WERI-Rb-1 (cell line): ENCODE measurements at regions not wholly inside any gene's neighbourhood (a gene's known extent, or its start where the extent isn't known, plus 50 kb on each side); places are given as distances from the start of the nearest gene placed in this dataset.

ENCODE experiments used
- DNase-seq: peaks from one replicate; pipeline ENCODE4 v3.0.0-alpha.2; 2020
- H3K27ac ChIP-seq: fragments of 250-450 bp; sonication (Bioruptor Pico); 2 replicates; pipeline ENCODE4 v1.5.1; 2020; ENCODE audit warnings: mild to moderate bottlenecking, moderate library complexity
- H3K27me3 ChIP-seq: fragments of 250-450 bp; sonication (Bioruptor Pico); 2 replicates; pipeline ENCODE4 v1.5.1; 2021; ENCODE audit warnings: mild to moderate bottlenecking, low read depth, moderate library complexity; ENCODE audit not compliant: insufficient read depth, severe bottlenecking
- H3K36me3 ChIP-seq: fragments of 250-450 bp; sonication (Bioruptor Pico); 2 replicates; pipeline ENCODE4 v1.5.1; 2020; ENCODE audit warnings: mild to moderate bottlenecking, moderate library complexity
- H3K4me3 ChIP-seq: 2 replicates; pipeline ENCODE4 v1.5.1; 2011; ENCODE audit warnings: low read depth, mild to moderate bottlenecking, control low read depth, low read length
- H3K9me3 ChIP-seq: fragments of 250-450 bp; sonication (Bioruptor Pico); 2 replicates; pipeline ENCODE4 v1.5.1; 2021; ENCODE audit warnings: mild to moderate bottlenecking, moderate library complexity; ENCODE audit not compliant: severe bottlenecking
- CTCF ChIP-seq: IDR thresholded peaks from 2 replicates; pipeline ENCODE4 v1.5.1; 2011; ENCODE audit warnings: low read depth, mild to moderate bottlenecking, control low read depth, inconsistent platforms, low read length

GRCh38 chr18:41324020-41324791 lies 630.8 kb upstream of the PIK3C3 start:
- Histone ChIP-seq H3K4me3 (no peak overlapping the region), H3K27ac (no peak overlapping the region), H3K36me3 (no peaks in the 10 kb centered on the region), H3K27me3 (no peaks in the 10 kb centered on the region), H3K9me3 (no peaks in the 10 kb centered on the region)
- DNase-seq, result no peak
- TF ChIP-seq CTCF, result no peak

GRCh38 chr18:41323044-41323443 lies 632.0 kb upstream of the PIK3C3 start:
- DNase-seq, result no peak
- Histone ChIP-seq H3K9me3 (no peaks in the 10 kb centered on the region), H3K27me3 (no peaks in the 10 kb centered on the region), H3K27ac (no peak overlapping the region), H3K36me3 (no peaks in the 10 kb centered on the region), H3K4me3 (no peak overlapping the region)
- no peak for TF ChIP-seq CTCF

GRCh38 chr18:41320100-41320499 lies 634.9 kb upstream of the PIK3C3 start:
- Histone ChIP-seq H3K4me3 (no peak overlapping the region), H3K27me3 (no peaks in the 10 kb centered on the region), H3K9me3 (no peaks in the 10 kb centered on the region), H3K36me3 (no peaks in the 10 kb centered on the region), H3K27ac (no peak overlapping the region)
- no peak for TF ChIP-seq CTCF
- no peak for DNase-seq

GRCh38 chr18:41315134-41315533 lies 639.9 kb upstream of the PIK3C3 start:
- DNase-seq, result no peak
- H3K27ac ChIP-seq, result no peak overlapping the region
- H3K36me3 ChIP-seq, result no peaks in the 10 kb centered on the region
- TF ChIP-seq CTCF, result no peak
- no peaks in the 10 kb centered on the region for H3K27me3 ChIP-seq
- no peak overlapping the region for H3K4me3 ChIP-seq
- no peaks in the 10 kb centered on the region for H3K9me3 ChIP-seq

- Histone ChIP-seq H3K9me3 (no peaks in the 10 kb centered on the region), H3K4me3 (no peak overlapping the region), H3K27ac (no peak overlapping the region), H3K36me3 (no peaks in the 10 kb centered on the region), H3K27me3 (no peaks in the 10 kb centered on the region)
- no peak for TF ChIP-seq CTCF
- no peak for DNase-seq
These were observed 643.2 kb upstream of the PIK3C3 start for GRCh38 chr18:41311571-41312547.
